Esophagus squamous epithelium (tissue), 5 donors: ENCODE measurements at regions not wholly inside any gene's neighbourhood (a gene's known extent, or its start where the extent isn't known, plus 50 kb on each side); places are given as distances from the start of the nearest gene placed in this dataset.

Experiments used
- DNase-seq: peaks from one replicate; lab custom pipeline; 2025; lab: John Stamatoyannopoulos, UW
- H3K27ac ChIP-seq, 4 donors: fragments of 200-600 bp; sonication (generic); one replicate each; pipeline ENCODE4 v1.5.1; 2016 to 2019; ENCODE audit warnings: mild to moderate bottlenecking in 1 of 4
- H3K27me3 ChIP-seq, 4 donors: fragments of 200-600 bp; sonication (generic); 1 replicate in 3 of 4; 2 replicates in 1 of 4; pipeline versions ENCODE4 v1.5.1 to v1.6.0; 2017 to 2021; ENCODE audit warnings: antibody characterized with exemption in 1 of 4
- H3K36me3 ChIP-seq, 3 donors: fragments of 200-600 bp; sonication (generic); one replicate each; pipeline ENCODE4 v1.5.1; 2016 to 2019
- H3K4me1 ChIP-seq, 3 donors: fragments of 200-600 bp; sonication (generic); one replicate each; pipeline ENCODE4 v1.5.1; 2017 to 2019
- H3K4me3 ChIP-seq, 4 donors: fragments of 200-600 bp; sonication (generic); 1 replicate in 3 of 4; 2 replicates in 1 of 4; pipeline ENCODE4 v1.5.1; 2016 to 2019; ENCODE audit warnings: mild to moderate bottlenecking in 2 of 4, moderate library complexity in 1 of 4
- H3K9me3 ChIP-seq, 3 donors: fragments of 200-600 bp; sonication (generic); one replicate each; pipeline ENCODE4 v1.5.1; 2016 to 2019
- POLR2A ChIP-seq, 4 donors: fragments of 450-650 bp; IDR thresholded peaks; one replicate each; pipeline ENCODE4 v1.6.1; 2017; ENCODE audit warnings: antibody characterized with exemption in 4 of 4, mild to moderate bottlenecking in 4 of 4, moderate library complexity in 3 of 4
- WGBS, 2 donors: methylation state at CpG; one replicate each; pipeline ENCODE4 v1.1.5; 2018; 5-methylcytosine and 5-hydroxymethylcytosine counted together
- intact Hi-C: fragments of 100-400 bp; cut with DNase I; formaldehyde crosslinking; loops from one replicate; pipeline ENCODE4 v1.15.0; 2022
- TF ChIP-seq, protein P1 (sequence below), 6 experiments: fragments of 450-650 bp in 4 of 6; fragments of 200-600 bp in 2 of 6; sonication (generic) in 2 of 6; IDR thresholded peaks; one replicate each; pipeline ENCODE4 v1.5.1; 2016 to 2019; ENCODE audit warnings: antibody characterized with exemption in 6 of 6, mild to moderate bottlenecking in 4 of 6, moderate library complexity in 4 of 6
- donor health status: DM: yes; HTN: yes; CAD: no.

DNA sequence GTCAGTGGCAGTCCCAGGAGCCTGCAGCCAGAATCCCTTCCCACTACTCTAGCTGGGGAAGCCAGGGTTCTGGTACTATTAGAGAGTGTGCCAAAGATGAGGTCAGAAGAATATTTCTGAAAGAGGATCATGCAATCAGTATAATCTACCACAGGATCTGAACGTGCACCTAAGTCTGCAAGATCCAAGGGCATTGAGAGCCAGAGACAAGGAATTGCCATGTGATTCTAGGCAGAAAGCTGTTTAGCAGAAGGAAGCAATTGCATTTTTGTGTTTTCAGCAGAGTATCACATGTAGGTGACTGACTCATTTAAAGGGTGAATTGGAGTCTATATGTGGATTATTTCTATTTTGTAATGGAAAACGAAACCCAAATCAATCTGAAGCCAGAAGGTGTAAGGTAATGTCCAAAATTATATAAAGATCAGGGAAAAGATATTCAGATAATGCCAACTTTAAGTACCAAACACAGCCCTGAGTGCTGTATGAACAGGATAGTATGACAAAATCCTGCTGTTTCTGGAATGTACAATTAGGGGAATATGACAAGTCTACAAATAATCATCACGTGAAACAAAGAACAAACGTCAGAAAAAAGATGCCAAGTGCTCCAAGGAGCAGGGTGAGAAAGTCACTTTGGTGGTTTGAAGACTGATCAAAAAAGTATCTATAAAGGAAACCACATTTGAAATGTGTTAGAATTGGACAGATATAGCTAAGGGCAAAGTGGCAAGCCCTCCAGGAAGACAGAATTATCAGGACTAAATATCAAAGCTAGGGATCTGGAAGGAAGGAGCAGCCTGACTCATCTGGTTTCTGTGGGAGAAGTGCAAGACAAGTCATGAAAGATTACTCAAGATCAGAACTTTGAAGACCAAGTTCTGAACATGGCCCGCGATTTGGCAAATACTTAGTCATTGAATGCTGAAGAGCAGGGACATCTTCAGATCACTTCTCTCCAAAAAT, 1036.6 kb downstream of the NTRK3 start:
- Histone ChIP-seq H3K36me3 (no peaks in the 10 kb centered on the region), H3K4me3 (no peak overlapping the region), H3K27me3 (peaks cover 0 to 3% (median 0%) of the 10 kb centered on the region in 4 donors), H3K9me3 (no peaks in the 10 kb centered on the region), H3K27ac (no peak overlapping the region), H3K4me1 (no peaks in the 10 kb centered on the region)
- WGBS, 2 donors = 30 to 44% methylated on average over 6 of the region's 6 CpGs
- TF ChIP-seq, protein P1, sequence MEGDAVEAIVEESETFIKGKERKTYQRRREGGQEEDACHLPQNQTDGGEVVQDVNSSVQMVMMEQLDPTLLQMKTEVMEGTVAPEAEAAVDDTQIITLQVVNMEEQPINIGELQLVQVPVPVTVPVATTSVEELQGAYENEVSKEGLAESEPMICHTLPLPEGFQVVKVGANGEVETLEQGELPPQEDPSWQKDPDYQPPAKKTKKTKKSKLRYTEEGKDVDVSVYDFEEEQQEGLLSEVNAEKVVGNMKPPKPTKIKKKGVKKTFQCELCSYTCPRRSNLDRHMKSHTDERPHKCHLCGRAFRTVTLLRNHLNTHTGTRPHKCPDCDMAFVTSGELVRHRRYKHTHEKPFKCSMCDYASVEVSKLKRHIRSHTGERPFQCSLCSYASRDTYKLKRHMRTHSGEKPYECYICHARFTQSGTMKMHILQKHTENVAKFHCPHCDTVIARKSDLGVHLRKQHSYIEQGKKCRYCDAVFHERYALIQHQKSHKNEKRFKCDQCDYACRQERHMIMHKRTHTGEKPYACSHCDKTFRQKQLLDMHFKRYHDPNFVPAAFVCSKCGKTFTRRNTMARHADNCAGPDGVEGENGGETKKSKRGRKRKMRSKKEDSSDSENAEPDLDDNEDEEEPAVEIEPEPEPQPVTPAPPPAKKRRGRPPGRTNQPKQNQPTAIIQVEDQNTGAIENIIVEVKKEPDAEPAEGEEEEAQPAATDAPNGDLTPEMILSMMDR (IDR thresholded peaks at IDR 0.05) = no peak
- TF ChIP-seq POLR2A (IDR thresholded peaks at IDR 0.05) = no peak
- intact Hi-C loops = no loop called here
- DNase-seq = no peak

DNA sequence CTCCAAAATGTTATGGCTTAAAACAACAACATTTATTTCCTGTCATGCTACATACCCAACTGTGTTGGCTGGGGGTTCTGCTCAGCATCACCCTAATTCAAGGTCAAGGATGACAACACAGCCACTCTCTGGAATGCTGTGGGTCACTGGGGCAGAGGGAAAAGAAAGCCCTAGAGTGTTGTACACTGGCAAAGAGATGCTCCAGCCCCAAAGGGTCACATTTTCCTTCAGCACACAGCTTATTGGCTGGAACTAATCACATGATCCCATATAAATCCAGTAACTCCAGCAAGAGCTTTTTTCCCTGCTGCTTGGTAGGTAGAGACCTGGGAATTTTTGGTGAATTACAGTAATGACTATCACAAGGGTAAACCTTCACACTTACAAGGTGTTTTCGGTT, 1041.4 kb downstream of the NTRK3 start:
- H3K9me3 ChIP-seq = no peaks in the 10 kb centered on the region
- intact Hi-C loops = no loop called here
- WGBS, 2 donors = 94 to 100% methylated on average over 1 of the region's 1 CpG

DNA sequence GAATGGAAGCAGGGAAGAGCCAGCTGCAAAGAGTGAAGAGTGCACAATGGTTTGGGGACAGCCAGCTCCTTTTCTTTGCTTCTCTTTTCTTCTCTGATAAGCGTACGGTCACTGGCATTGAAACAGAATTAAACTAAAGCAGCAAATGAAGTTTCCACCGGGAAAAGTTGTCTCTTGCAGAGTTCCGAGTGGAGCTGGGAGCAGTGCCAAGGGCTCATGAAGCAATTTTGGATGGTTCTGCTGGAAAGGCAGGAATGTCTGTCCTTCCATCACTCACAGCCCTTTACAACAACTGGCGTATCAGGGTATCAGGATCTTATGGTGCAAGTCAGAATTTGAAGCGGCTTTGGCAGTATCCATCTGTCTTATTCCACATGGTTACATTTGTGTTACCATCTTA, 1042.9 kb downstream of the NTRK3 start:
- Histone ChIP-seq H3K4me3 (no peak overlapping the region), H3K4me1 (peaks cover 0 to 5% (median 0%) of the 10 kb centered on the region in 3 donors), H3K9me3 (no peaks in the 10 kb centered on the region), H3K27me3 (peaks cover 0 to 3% (median 0%) of the 10 kb centered on the region in 4 donors), H3K36me3 (no peaks in the 10 kb centered on the region), H3K27ac (no peak overlapping the region)
- TF ChIP-seq, protein P1 (IDR thresholded peaks at IDR 0.05) = no peak
- TF ChIP-seq POLR2A (IDR thresholded peaks at IDR 0.05) = no peak
- DNase-seq = no peak
- intact Hi-C loops = no loop called here
- WGBS, 2 donors = 73 to 78% methylated on average over 6 of the region's 6 CpGs

More for the DNA sequence above, 1041.4 kb downstream of the NTRK3 start:
- Histone ChIP-seq H3K4me3 (no peak overlapping the region), H3K36me3 (no peaks in the 10 kb centered on the region), H3K4me1 (no peaks in the 10 kb centered on the region), H3K27me3 (peaks cover 0 to 3% (median 0%) of the 10 kb centered on the region in 4 donors), H3K27ac (no peak overlapping the region)
- TF ChIP-seq, protein P1 (IDR thresholded peaks at IDR 0.05) = no peak
- no peak for TF ChIP-seq POLR2A (IDR thresholded peaks at IDR 0.05)
- DNase-seq = no peak

DNA sequence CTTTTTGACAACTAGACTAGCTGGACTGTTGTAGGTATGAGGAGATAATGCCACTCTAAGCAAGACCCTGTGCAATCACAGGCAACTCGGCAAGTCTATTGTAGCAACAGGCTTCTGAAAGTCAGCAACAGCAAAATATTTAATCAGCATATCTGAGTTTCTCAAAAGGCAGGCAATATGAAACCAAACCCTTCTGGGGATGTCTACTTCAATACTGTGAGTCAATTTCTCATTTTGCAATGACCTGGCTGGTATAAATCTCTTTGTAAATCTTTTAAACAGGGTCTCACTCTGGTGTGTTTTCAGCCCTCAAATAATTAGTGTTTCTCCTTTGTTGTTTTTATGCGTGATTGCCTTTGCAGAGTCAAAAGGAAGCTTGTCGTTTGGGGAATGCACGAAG, 1044.5 kb downstream of the NTRK3 start:
- intact Hi-C loops = no loop called here
- no peak for DNase-seq
- Histone ChIP-seq H3K9me3 (no peaks in the 10 kb centered on the region), H3K4me1 (peaks cover 0 to 14% (median 0%) of the 10 kb centered on the region in 3 donors), H3K27ac (no peak overlapping the region), H3K4me3 (no peak overlapping the region), H3K36me3 (no peaks in the 10 kb centered on the region), H3K27me3 (peaks cover 0 to 3% (median 0%) of the 10 kb centered on the region in 4 donors)
- TF ChIP-seq, protein P1 (IDR thresholded peaks at IDR 0.05) = no peak
- no peak for TF ChIP-seq POLR2A (IDR thresholded peaks at IDR 0.05)
- WGBS, 2 donors = 32 to 53% methylated on average over 4 of the region's 4 CpGs

DNA sequence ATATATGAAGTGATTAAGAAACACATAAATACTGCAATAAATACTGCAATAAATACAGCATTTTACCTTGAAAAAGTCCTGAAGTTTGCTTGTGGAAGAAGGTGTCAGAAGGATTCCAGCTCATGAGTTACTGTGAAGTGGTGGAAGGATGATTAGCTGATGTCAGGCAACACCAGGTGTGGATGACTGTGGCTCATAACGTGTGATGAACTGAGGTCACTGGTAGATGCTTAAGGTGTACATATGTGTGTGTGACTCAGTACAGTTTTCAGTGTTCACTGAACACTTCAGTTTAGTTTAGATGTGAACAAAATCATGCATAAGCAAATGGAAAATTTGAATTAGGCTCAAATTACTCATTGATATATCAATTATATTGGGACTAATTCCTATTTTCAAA, 1045.0 kb downstream of the NTRK3 start:
- DNase-seq = no peak

More for the DNA sequence above, 1045.0 kb downstream of the NTRK3 start:
- WGBS, 2 donors = 37 to 68% methylated on average over 1 of the region's 1 CpG
- Histone ChIP-seq H3K4me1 (peaks cover 0 to 14% (median 0%) of the 10 kb centered on the region in 3 donors), H3K36me3 (no peaks in the 10 kb centered on the region), H3K9me3 (no peaks in the 10 kb centered on the region), H3K27ac (no peak overlapping the region), H3K27me3 (peaks cover 0 to 3% (median 0%) of the 10 kb centered on the region in 4 donors), H3K4me3 (no peak overlapping the region)
- intact Hi-C loops = no loop called here
- TF ChIP-seq, protein P1 (IDR thresholded peaks at IDR 0.05) = no peak
- no peak for TF ChIP-seq POLR2A (IDR thresholded peaks at IDR 0.05)
